B cell (primary cell): ENCODE measurements at regions not wholly inside any gene's neighbourhood (a gene's known extent, or its start where the extent isn't known, plus 50 kb on each side); places are given as distances from the start of the nearest gene placed in this dataset.

Experiments used
- ATAC-seq: fragments of 200-7000 bp; cut with Tn5 transposase; one replicate; pipeline ENCODE4 v1.10.0; 2021; ENCODE audit warnings: low read depth, mild to moderate bottlenecking, moderate number of reproducible peaks, moderate library complexity
- CTCF ChIA-PET: fragments of 350-600 bp; sonication (Branson Sonifier 250); formaldehyde crosslinking; loops from one replicate; lab custom pipeline; 2021; ENCODE audit warnings: antibody characterized with exemption, inconsistent platforms; lab: Charles Lee
- POLR2A ChIA-PET: fragments of 350-600 bp; sonication (Branson Sonifier 250); formaldehyde crosslinking; loops from one replicate; lab custom pipeline; 2021; ENCODE audit warnings: antibody characterized with exemption; lab: Charles Lee
- DNase-seq: peaks from one replicate; pipeline ENCODE4 v3.0.0; 2013
- H2AFZ ChIP-seq: 2 replicates; pipeline ENCODE4 v1.6.1; 2012; ENCODE audit warnings: mild to moderate bottlenecking, low read depth, low read length; ENCODE audit not compliant: insufficient read depth, poor library complexity, severe bottlenecking
- H3K27ac ChIP-seq, 2 donors: 1 replicate in 1 of 2; 2 replicates in 1 of 2; pipeline ENCODE4 v1.5.1; 2012 to 2013; ENCODE audit warnings: low read length in 2 of 2, mild to moderate bottlenecking in 2 of 2, moderate library complexity in 1 of 2
- H3K27me3 ChIP-seq, 4 experiments: fragments of 200-600 bp in 1 of 4; sonication (generic) in 1 of 4; replicated peaks in 1 of 4; 1 replicate in 2 of 4; 2 replicates in 2 of 4; pipeline versions ENCODE4 v1.6.1 to v1.7.0; 2013 to 2016; ENCODE audit warnings: low read length in 3 of 4, mild to moderate bottlenecking in 2 of 4, mixed read lengths in 1 of 4, moderate library complexity in 1 of 4; ENCODE audit not compliant: insufficient read depth in 4 of 4, control insufficient read depth in 3 of 4; ENCODE audit errors: control extremely low read depth in 1 of 4
- H3K36me3 ChIP-seq, 2 experiments: replicated peaks in 1 of 2; 1 replicate in 1 of 2; 2 replicates in 1 of 2; pipeline versions ENCODE4 v1.6.1 to v1.7.1; 2013; ENCODE audit warnings: low read length in 1 of 2; ENCODE audit not compliant: insufficient read depth in 2 of 2, control insufficient read depth in 1 of 2; ENCODE audit errors: control extremely low read depth in 1 of 2, extremely low read depth in 1 of 2
- H3K4me1 ChIP-seq, 2 donors: fragments of 200-600 bp in 1 of 2; sonication (generic) in 1 of 2; 1 replicate in 1 of 2; 2 replicates in 1 of 2; pipeline versions ENCODE4 v1.5.1 to v1.6.1; 2013 to 2017; ENCODE audit warnings: low read length in 2 of 2; ENCODE audit not compliant: control insufficient read depth in 2 of 2, insufficient read depth in 2 of 2
- H3K4me2 ChIP-seq: replicated peaks from 2 replicates; pipeline ENCODE3; 2012; ENCODE audit warnings: mild to moderate bottlenecking, low read depth, low read length; ENCODE audit not compliant: poor library complexity, severe bottlenecking
- H3K4me3 ChIP-seq, 5 experiments: fragments of 200-600 bp in 1 of 5; sonication (generic) in 1 of 5; 1 replicate in 3 of 5; 2 replicates in 2 of 5; pipeline versions ENCODE4 v1.5.1 to v1.7.0; 2011 to 2016; ENCODE audit warnings: low read length in 4 of 5, mild to moderate bottlenecking in 4 of 5, low read depth in 2 of 5, control low read depth in 1 of 5, moderate library complexity in 1 of 5; ENCODE audit not compliant: insufficient read depth in 1 of 5; ENCODE audit errors: control extremely low read depth in 1 of 5, extremely low read depth in 1 of 5
- H3K79me2 ChIP-seq: fragments of 200-600 bp; sonication (generic); one replicate; pipeline ENCODE4 v1.6.0; 2016; ENCODE audit warnings: low read length; ENCODE audit not compliant: control insufficient read depth, insufficient read depth
- H3K9ac ChIP-seq: fragments of 200-600 bp; sonication (generic); 2 replicates; pipeline ENCODE4 v1.6.1; 2017; ENCODE audit warnings: mild to moderate bottlenecking, low read length, moderate library complexity
- H3K9me3 ChIP-seq, 3 donors: one replicate each; pipeline versions ENCODE4 v1.6.1 to v1.7.1; 2013; ENCODE audit warnings: low read length in 2 of 3; ENCODE audit not compliant: control insufficient read depth in 2 of 3, insufficient read depth in 1 of 3; ENCODE audit errors: control extremely low read depth in 1 of 3
- H4K20me1 ChIP-seq: 2 replicates; pipeline ENCODE4 v1.6.0; 2012; ENCODE audit warnings: mild to moderate bottlenecking, low read length; ENCODE audit not compliant: insufficient read depth, control insufficient read depth, poor library complexity, severe bottlenecking
- H3K27ac Mint-ChIP-seq: one replicate; pipeline ENCODE4 v1.8.0; 2021; ENCODE audit warnings: mixed read lengths
- H3K27me3 Mint-ChIP-seq: one replicate; pipeline ENCODE4 v1.8.0; 2021; ENCODE audit warnings: mixed read lengths
- H3K4me1 Mint-ChIP-seq: one replicate; pipeline ENCODE4 v1.8.0; 2021; ENCODE audit warnings: mixed read lengths
- H3K4me3 Mint-ChIP-seq: one replicate; pipeline ENCODE4 v1.8.0; 2021; ENCODE audit warnings: mixed read lengths
- H3K9me3 Mint-ChIP-seq: one replicate; pipeline ENCODE4 v1.8.0; 2022; ENCODE audit warnings: mixed read lengths; ENCODE audit not compliant: insufficient read depth
- EZH2 ChIP-seq: IDR thresholded peaks from 2 replicates; pipeline ENCODE4 v1.6.1; 2012; ENCODE audit warnings: borderline replicate concordance, low read depth, mild to moderate bottlenecking, moderate library complexity, low read length; ENCODE audit not compliant: insufficient read depth, poor library complexity, severe bottlenecking
- WGBS: methylation state at CpG from one replicate; pipeline ENCODE4 v1.1.5; 2013; ENCODE audit warnings: missing lambda C conversion rate; ENCODE audit not compliant: insufficient coverage; 5-methylcytosine and 5-hydroxymethylcytosine counted together
- intact Hi-C: fragments of 100-400 bp; cut with micrococcal nuclease; formaldehyde crosslinking; loops from one replicate; pipeline ENCODE4 v1.10.0; 2022
- TF ChIP-seq, protein P1 (sequence below): fragments of 200-600 bp; IDR thresholded peaks from one replicate; pipeline ENCODE4 v1.8.0; 2022; ENCODE audit warnings: antibody characterized with exemption, mild to moderate bottlenecking

DNA sequence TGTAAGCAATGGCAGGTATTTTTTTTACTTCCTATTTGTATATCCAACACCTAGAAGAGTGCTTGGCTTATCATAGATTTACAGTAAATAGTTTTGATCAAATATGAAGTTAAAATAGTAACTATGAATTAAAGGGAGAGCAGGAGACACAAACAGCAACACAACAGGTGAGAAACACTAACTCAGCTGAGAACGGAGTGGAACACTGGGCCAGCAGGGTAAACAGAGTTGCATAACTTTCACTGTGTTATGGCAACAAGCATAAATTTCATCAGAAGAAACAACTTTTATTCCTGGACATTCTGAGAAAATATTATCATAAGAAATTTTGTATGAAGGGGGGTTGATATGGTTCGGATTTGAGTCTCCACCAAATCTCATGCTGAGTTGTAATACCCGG lies 52.2 kb upstream of the SMIM30 start:
- Histone ChIP-seq H3K4me1 (no peaks in the 10 kb centered on the region), H3K79me2 (no peaks in the 10 kb centered on the region), H3K9ac (no peak overlapping the region), H3K4me2 (no peak overlapping the region), H3K4me3 (no peak overlapping the region), H4K20me1 (no peaks in the 10 kb centered on the region), H3K9me3 (peaks cover 0 to 3% (median 0%) of the 10 kb centered on the region in 3 donors), H3K36me3 (no peaks in the 10 kb centered on the region), H2AFZ (no peak overlapping the region), H3K27ac (no peak overlapping the region), H3K27me3 (no peaks in the 10 kb centered on the region)
- DNase-seq, result no peak
- Mint-ChIP-seq H3K27me3 (peaks cover 9% of the 10 kb centered on the region), H3K27ac (no peak overlapping the region), H3K4me3 (no peak overlapping the region), H3K9me3 (peaks cover 3% of the 10 kb centered on the region), H3K4me1 (no peaks in the 10 kb centered on the region)
- CTCF ChIA-PET, result no interaction called here
- ATAC-seq, result no peak
- no peak for TF ChIP-seq EZH2
- TF ChIP-seq, protein P1, sequence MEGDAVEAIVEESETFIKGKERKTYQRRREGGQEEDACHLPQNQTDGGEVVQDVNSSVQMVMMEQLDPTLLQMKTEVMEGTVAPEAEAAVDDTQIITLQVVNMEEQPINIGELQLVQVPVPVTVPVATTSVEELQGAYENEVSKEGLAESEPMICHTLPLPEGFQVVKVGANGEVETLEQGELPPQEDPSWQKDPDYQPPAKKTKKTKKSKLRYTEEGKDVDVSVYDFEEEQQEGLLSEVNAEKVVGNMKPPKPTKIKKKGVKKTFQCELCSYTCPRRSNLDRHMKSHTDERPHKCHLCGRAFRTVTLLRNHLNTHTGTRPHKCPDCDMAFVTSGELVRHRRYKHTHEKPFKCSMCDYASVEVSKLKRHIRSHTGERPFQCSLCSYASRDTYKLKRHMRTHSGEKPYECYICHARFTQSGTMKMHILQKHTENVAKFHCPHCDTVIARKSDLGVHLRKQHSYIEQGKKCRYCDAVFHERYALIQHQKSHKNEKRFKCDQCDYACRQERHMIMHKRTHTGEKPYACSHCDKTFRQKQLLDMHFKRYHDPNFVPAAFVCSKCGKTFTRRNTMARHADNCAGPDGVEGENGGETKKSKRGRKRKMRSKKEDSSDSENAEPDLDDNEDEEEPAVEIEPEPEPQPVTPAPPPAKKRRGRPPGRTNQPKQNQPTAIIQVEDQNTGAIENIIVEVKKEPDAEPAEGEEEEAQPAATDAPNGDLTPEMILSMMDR, result no peak
- intact Hi-C loops, result no loop called here
- POLR2A ChIA-PET, result no interaction called here
- 83% methylated on average over 3 of the region's 3 CpGs for WGBS
